ENCODE measurements at regions not wholly inside any gene's neighbourhood (a gene's known extent, or its start where the extent isn't known, plus 50 kb on each side); places are given as distances from the start of the nearest gene placed in this dataset.

DNA sequence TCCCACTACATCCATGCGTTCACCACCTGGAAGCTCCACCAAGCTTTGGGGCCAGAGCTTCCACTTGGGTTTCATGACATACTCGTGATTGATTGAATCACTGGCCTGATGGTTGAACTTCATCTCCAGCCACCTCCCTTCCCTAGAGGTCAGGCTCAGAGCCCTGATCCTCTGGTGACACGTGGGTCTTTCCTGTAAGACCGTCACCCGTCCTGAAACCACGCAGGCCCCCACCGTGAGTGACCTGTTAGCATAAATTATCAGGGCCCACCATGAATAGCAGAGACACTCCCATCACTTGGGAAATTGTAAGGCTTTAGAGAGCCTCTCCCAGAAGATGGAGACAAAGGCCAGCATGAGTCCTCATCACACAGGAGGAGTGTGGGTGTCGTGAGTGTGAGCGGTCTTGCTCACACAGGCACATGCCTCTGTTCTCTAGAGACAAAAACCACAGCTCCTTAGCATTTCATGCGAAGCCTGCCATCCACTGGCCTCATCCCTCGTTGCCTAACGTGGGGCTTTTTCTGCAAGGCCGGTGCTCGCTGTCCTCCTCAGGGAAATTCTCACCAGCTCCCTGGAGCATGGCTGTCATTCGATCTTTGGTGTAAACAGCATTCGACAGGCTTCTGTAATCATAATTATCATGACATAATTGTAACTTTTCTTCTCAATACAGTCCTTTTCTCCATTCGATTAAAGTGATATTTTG is 65.1 kb upstream of the DUSP22 start:
- DNase-seq, result no peak

GRCh38 chr6:227812-228338 is 64.4 kb upstream of the DUSP22 start:
- DNase-seq, result no peak

DNA sequence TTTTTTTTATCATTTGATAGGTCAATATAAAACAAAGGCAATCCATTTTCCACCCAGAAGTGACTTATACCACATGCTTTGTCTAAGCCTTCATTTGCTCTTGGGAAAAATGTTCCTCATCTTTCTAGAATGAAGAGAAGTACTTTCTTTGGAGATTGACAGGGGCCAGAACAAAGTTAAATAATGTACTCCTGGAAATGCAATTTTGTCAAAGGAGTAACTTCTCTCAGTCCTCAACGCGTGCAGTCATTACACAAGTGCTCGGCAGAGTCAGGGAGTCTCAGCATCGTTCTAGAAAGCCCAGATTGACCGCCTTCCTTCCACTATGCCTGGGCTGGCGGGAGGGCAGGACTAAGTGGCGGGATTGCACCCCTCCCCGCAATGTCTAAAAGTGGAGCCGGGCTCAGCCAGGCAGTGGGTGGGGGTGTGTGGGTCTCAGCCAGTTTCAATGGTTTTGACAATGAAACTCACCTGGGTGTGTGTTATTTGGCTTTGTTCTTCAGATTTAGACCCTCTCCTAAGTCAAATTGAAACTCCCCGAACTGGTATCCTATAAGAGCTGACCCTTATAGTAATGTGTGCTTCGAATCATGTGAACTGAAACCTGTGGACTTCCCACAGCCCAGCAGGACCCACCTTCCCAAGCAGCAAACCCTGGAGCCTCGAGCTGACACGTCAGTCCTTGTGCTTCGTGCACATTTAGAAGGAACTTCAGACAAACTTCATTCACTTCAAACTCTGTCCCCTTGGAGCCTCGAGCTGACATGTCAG is 63.2 kb upstream of the DUSP22 start:
- no peak for DNase-seq

GRCh38 chr6:231779-232178 is 60.5 kb upstream of the DUSP22 start:
- peak; percentile 63 for DNase-seq

DNA sequence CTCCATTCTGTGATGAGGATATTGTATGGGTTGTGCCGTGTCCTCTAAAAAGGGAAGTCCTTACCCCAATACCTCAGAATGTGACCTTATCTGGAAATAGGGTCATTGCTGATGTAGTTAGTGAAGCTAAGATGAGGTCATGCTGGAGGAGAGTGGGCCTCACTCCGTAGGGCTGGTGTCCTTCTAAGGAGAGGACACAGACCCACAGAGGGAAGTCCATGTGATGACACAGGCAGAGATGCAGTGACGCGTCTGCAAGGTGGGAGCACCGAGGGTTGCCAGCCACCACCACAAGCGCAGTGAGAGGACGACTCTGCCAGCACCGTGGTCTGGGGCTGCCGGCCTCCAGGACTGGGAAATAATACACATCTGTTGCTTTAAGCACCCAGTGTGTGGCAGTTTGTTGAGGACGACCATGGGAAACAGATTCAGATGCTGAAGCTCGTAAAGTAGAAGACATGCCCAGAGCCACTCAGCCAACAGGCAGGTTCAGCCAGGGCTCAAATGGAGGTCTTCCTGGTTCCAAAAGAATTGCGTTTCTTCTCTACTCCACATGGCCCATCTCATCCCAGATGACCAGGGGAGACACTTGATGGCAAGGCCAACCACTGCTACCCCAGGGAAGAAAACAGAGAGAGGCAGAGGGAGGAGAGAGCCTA is 59.2 kb upstream of the DUSP22 start:
- no peak for DNase-seq

DNA sequence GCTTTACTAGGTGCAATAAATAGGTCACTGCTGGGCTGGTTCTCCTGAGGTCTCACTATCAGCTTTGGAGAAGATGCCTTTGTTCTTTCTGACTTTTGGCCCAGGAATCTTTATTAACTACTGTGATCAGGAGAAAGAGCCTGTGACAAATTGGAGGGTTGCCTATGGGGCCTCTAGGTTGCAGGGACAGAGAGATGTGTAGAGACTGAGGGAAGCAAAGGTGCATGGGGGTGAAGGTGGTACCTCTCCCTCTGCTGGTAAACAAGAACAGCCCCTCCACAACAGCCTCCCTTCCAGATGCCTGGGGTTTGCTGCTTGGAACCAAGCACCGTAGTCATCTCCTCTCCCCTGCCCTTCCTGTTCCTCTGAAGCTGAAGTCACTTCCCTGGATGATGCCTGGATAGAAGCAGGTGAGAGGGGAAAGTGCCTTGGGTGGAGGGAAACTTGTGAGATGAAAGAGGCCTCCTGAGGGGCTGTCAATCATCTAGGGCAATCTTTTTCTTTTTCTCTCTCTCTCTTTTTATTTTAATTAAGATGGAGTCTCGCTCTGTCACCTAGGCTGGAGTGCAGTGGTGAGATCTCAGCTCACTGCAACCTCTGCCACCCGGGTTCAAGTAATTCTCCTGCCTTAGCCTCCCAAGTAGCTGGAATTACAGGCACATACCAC is 57.4 kb upstream of the DUSP22 start:
- no peak for DNase-seq

DNA sequence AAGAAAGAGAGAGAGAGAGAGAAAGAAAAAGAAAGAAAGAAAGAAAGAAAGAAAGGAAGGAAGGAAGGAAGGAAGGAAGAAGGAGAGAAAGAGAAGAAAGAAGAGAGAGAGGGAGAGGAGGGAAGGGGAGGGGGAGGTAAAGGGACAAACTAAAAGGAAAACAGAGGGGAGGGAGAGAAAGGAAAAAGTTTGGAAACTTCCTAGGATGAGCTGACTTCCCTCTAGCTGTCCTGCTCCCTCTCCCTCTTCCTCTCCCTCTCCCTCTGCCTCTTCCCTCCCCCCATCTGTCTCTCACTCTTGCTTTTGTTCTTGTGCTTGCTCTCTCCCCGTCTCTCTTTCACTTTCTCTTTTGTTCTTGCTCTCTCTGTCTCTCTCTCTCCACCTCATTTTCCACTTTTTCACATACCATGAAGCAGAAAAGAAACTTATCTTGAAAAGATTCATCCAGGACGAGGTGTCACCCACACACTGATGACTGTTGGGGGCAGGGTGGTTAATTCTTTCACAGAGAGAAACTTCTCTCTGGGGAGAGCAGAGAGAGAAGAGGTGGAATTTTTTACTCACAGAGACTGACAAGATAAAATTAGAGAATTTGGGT is 56.4 kb upstream of the DUSP22 start:
- peak; percentile 89 for DNase-seq

DNA sequence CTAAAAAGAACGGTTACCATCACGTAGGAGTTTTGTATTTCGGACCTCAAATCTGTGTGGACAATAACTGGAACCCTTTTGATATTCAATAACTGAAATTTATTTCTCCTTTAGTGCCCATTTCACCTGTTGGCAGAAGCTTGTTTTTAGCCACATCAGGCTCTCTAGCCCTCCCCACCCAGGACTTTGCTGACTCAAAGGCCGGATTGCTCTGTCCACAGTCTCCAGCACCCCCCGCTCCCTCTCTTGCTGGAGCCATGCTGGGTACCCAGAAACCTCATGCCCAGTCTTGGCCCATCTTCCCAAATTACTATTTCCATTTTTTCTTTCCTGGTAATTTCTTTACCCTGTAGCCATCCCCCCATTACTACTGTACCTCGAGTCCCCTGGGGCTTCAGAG is 55.8 kb upstream of the DUSP22 start:
- no peak for DNase-seq

DNA sequence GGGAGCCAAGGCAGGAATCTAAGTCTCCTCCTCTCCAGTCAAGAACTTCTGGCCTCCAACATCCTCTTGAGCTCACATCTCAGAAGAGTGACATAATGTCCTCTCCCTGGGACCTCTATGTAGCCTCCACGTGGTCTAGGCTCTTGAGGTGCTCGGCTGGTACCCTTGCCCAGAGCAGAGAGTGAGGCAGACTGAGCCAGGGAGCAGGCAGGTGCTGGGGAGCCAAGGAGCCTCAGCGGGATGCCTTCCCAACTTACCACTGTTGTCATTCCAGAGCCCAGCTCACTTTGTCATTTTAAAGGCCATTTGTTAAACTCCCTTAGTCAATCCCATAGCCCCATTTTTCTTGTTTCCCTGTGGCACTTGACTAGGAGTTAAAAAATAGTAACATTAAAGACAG is 52.1 kb upstream of the DUSP22 start:
- no peak for DNase-seq

DNA sequence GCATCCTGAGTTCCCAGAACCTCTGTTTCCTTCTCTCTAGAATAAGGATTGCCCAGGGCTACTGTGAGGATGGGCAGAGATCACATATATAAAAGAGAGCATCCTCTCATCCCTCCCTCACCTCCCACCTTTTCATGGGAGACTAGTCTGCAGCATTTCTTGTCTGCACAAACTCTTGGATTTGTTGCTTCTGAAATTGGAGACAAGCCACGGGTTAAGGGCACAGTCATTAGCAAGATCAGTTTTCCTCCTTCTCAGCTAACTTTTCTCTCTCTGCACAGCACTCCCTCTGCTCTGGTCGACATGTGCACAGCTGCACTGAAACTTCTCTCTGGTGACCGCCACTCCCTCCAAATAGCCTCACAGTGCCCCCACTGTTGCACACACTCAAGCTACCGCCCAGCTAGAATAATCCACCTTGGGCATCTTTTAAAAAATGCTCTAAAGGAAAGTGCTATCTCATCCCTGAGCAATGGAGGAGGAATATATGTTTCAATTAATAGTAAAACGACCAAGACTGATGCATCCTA is 50.9 kb upstream of the DUSP22 start:
- DNase-seq, result no peak
